Astrocyte of the spinal cord (primary cell): ENCODE measurements at regions not wholly inside any gene's neighbourhood (a gene's known extent, or its start where the extent isn't known, plus 50 kb on each side); places are given as distances from the start of the nearest gene placed in this dataset.

Experiments used
- DNase-seq: peaks from one replicate; pipeline ENCODE4 v3.0.0; 2011; ENCODE audit warnings: low read depth, low spot score
- H3K4me3 ChIP-seq: 2 replicates; pipeline ENCODE4 v1.5.1; 2011; ENCODE audit warnings: low read depth, mild to moderate bottlenecking, low read length, moderate library complexity
- CTCF ChIP-seq: IDR thresholded peaks from 2 replicates; pipeline ENCODE4 v1.5.1; 2012; ENCODE audit warnings: low read depth, mild to moderate bottlenecking, low read length, inconsistent platforms
- in situ Hi-C: cut with HindIII; loops from 2 replicates; pipeline ENCODE4 v1.10.0; 2017; ENCODE audit warnings: low sequenced_read_pairs

- no peak for DNase-seq
- in situ Hi-C loops, result no loop called here
- H3K4me3 ChIP-seq, result no peak overlapping the region
- TF ChIP-seq CTCF, result no peak
These were observed 269.3 kb downstream of the POLR1F start for GRCh38 chr7:19439517-19439916.

DNA sequence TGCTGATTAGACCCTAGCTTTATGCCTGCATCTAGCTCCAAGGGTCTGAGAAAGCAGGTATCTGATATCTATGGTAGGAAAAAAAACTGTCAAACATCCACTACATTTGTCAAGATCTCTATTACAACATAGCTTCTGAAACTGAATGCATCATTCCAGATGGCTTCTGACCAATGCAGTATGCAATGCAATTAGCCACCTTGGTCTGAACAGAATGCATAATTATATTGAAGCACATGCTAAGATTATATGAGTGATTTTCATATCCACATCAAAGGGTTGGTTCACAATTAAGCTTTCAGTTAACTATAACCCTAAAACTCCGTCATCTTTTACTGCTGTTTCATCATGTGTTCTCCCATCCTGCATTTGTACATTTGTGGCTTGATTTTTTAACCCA is 271.4 kb downstream of the POLR1F start:
- in situ Hi-C loops, result no loop called here
- no peak for DNase-seq
- TF ChIP-seq CTCF, result no peak

DNA sequence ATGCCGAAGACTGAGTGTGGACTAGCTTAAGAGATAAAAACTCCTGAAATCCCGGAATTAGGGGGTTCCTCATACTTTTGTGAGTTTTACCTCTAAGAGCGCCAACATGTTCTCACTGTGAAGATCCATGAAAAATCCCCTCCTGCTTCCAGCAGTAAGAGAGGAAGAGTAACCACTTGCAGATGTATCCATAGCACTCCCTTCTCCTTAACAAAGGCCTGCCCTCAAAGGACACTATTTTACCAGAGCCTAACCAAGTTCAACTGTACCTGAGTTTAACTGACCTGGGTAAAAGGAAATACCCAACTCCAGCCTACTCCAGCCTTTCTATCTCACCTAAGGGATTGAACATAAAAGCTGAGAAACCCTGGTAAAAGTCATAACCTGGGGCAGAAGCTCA is 280.9 kb downstream of the POLR1F start:
- in situ Hi-C loops, result no loop called here
- TF ChIP-seq CTCF, result no peak

More for the DNA sequence above, 271.4 kb downstream of the POLR1F start:
- no peak overlapping the region for H3K4me3 ChIP-seq

DNA sequence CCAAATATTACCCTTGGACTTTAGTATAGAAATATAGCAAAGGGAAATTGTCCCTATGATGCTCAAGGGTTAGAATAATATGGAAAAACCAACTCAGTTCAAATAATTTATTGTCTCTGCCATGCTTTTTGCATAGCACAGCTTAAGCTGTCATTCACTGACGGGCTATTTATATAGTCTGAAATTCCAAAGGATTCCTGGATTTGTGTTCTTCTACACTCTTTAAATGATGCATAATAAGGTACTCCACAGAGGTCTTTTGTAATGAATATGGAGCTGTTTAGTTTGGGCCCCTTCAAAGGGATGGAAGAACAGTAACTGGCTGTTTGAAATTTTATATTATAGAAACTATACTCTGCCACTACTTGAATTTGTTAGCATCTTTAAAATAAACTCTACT is 276.6 kb upstream of the FERD3L start:
- in situ Hi-C loops, result no loop called here
- no peak overlapping the region for H3K4me3 ChIP-seq
- no peak for DNase-seq
- TF ChIP-seq CTCF, result no peak

More for the DNA sequence above, 280.9 kb downstream of the POLR1F start:
- no peak for DNase-seq
- no peak overlapping the region for H3K4me3 ChIP-seq

DNA sequence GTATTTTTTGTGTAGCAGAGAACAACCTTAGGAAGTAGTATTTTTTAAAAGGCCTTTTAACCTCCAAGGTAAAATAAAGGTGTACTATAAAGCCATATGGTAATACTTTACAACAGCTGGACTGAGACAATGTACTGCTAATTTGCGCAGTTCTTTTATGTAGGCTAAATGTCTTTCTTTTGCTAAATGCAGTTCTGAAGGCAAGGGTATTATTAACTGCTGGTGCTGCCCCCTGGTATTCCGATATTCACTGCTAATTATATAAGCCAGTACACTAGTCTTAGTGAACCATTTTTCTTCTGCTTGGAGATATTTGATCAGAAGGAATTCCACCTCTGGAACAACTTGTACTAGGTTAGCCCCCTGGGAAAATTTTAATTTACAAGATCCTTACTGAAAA is 272.0 kb upstream of the FERD3L start:
- in situ Hi-C loops, result no loop called here
- no peak for DNase-seq
- no peak for TF ChIP-seq CTCF
- H3K4me3 ChIP-seq, result no peak overlapping the region

DNA sequence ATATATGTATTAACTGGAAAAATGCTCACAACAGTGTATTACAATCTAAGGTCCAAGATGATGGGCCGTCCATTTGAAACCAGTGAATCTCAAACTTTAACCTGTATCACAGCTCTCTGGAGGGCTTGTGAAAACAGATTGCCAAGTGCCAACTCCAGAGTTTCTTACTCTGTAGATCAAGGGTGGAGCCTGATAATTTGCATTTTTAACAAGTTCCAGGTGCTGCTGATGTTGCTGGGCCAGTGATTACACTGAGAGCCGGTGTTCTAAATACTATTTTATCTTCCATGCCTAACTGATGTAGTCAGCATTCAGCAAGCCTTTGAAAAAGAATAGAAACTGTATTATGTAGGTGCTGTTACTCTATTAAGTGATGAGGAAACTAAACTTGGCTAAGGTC is 269.9 kb upstream of the FERD3L start:
- no peak for TF ChIP-seq CTCF
- H3K4me3 ChIP-seq, result no peak overlapping the region
- no peak for DNase-seq
- in situ Hi-C loops, result no loop called here

DNA sequence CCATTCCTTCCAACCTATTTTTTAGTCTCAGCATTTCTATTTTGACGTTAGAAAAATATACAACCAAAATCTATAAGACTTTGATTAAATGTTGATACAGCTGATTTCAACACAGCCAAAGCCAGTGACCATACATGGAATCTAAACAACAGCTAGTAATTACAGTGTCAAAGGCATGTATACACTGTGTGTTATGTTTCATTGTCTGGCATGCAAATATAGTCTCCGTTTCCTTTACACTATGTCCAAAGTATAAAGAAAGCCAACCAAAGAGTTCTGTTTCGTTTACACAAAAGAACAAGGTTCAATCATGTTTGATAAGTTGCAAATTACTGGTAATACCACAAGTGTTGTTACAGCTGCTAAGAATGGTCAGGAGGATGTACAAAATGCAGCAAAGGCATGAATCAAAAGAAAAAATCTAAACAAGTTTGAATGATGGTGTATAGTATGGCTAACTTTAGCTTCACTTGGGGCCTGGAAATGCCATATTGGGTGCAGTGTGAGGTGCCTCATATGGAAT is 268.3 kb upstream of the FERD3L start:
- DNase-seq, result peak; percentile 60
- in situ Hi-C loops, result no loop called here
- H3K4me3 ChIP-seq, result no peak overlapping the region
- TF ChIP-seq CTCF, result no peak
